ENCODE measurements at regions not wholly inside any gene's neighbourhood (a gene's known extent, or its start where the extent isn't known, plus 50 kb on each side); places are given as distances from the start of the nearest gene placed in this dataset.

DNA sequence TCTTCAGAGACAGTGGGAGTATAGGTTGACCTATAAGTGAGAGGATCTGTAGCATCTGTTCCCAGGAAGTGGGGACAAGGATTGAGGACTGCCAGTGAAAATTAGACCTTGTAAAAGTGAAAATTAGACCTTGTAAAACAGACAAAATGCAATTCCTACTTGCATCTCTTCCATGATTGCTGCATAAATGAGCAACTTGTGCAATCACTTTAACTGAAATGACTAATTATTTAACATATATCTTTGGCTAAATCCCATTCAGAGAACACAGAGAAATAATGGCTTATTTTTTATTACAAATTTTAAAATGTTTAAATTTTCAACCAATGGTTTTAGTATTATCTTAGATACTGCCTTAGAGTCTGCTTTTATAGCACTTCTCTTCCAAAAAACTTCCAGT, 67.2 kb upstream of the NABP1 start:
- TF ChIP-seq, protein P1, sequence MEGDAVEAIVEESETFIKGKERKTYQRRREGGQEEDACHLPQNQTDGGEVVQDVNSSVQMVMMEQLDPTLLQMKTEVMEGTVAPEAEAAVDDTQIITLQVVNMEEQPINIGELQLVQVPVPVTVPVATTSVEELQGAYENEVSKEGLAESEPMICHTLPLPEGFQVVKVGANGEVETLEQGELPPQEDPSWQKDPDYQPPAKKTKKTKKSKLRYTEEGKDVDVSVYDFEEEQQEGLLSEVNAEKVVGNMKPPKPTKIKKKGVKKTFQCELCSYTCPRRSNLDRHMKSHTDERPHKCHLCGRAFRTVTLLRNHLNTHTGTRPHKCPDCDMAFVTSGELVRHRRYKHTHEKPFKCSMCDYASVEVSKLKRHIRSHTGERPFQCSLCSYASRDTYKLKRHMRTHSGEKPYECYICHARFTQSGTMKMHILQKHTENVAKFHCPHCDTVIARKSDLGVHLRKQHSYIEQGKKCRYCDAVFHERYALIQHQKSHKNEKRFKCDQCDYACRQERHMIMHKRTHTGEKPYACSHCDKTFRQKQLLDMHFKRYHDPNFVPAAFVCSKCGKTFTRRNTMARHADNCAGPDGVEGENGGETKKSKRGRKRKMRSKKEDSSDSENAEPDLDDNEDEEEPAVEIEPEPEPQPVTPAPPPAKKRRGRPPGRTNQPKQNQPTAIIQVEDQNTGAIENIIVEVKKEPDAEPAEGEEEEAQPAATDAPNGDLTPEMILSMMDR (IDR thresholded peaks at IDR 0.05): no peak

DNA sequence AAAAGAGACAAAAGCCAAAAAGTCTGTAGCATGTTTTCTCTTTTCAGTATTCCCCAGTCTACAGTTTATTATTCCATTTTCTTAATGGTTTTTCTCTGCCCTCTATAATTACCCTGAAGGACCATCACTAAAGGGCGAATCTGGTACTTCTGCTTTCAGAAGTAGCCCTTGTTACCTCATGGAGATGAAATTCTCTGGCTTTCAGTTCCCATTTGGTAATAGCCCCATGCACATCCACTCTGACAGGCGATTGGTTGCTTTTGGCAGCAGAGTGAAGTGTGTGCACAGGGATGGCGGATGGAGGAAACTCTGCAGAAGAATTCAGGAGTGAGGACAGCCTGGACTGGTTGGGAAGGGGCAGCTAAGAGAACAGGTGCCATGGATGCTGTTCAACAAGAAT, 66.3 kb upstream of the NABP1 start:
- TF ChIP-seq, protein P1 (IDR thresholded peaks at IDR 0.05): no peak

DNA sequence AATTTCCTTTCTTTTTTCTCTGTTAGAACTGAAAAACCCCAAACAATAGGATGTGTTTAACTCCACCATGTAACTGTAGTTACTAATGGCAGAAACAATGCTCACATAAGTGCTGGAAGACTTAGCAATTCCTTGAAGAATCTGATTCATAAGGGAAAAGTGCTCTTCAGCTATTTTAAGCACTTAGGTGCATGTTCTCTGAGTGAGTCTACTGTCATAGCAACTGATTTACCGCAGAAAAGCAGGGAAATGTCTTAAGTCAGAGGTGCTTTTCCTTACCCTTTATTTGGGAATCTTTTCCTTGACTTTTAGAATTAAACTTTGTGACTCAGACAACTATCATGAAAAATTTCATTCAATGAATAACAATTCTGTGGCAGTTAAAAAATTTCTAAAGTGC, 65.4 kb upstream of the NABP1 start:
- TF ChIP-seq, protein P1 (IDR thresholded peaks at IDR 0.05): no peak

DNA sequence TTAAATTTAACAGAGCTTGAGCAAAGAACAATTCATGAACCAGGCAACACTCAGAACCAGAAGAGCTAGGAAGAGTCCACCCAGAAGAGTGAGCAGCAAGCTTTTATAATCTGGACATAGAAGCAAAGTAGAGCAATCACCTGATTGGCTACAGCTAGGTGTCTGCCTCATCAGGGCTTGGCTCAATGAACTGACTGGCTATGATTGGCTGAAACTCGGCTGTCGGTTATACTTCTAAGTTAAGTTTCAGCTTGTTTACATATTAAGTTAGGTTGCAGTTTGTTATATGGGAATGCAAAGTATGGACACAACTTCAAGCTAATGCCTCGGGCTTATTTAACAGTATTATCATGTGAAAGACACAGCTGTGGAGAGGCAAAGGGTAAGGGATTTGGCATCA, 63.2 kb upstream of the NABP1 start:
- TF ChIP-seq, protein P1 (IDR thresholded peaks at IDR 0.05): no peak

DNA sequence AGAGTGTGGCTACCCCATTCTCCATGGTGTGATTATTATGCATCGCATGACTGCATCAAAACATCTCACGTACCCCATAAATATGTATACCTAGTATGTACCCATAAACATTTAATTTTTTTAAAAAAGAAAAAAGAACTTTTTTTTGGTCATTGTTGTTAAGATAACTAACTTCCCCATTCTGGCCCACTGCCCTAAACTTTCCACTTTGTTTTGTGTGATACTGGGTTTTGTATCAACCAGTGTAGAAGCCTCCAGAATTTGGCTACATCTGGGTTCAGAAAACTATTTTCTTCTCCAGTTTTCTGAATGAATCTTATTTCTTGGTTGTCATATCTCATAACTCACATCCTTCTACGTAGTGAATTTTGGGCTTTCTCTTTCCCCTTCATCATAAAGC, 62.3 kb upstream of the NABP1 start:
- TF ChIP-seq, protein P1 (IDR thresholded peaks at IDR 0.05): no peak

DNA sequence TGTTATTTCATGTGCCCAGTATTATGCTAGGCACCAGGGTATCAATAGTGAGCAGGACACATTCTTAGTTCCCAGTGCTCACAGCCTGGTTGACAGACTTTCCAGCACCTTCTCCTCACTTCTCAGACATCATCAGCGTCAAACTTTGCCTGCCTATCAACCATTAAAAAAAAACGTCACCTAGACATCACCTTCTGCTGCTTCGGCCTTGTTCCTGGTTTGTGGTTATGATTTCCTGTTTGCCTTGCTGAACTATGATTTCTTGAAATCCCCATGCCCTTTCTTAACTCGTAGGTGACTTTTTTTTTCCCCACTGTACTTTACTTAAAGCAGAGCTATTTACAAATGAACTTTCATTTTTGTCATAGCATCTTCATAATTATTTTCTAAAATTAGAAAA, 60.4 kb upstream of the NABP1 start:
- TF ChIP-seq, protein P1 (IDR thresholded peaks at IDR 0.05): no peak

DNA sequence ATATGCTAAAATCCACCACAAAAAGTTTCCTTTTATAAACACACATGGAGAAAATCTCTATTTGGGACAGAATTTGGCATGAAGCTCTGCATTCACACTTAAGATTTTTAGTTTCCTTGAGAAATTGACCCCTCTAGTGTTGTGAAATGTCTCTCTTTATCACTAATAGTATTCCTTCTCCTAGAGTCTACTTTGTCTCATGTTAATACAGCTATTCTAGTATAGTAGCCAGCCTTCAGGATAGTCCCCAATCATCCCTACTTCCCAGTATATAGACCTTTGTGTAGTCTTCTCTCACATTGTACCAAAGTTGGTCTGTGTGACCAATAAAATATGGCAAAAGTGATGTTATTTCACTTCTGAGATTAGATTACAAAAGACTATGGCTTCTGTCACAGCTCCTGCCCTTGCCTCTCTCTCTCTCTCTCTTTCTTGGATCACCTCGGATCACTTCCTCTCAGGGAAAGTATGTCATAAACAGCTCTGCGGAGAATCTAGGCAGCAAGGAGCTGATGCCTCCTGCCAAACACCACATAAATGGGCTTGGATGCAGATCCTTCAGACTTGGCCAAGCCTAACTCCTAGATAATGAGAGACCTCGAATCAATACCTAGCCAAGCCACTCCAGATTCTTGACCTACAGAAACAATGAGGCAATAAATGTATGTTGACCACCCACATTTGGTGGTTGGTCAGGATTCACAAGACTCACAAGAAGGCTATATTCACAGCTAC, 59.7 kb upstream of the NABP1 start:
- TF ChIP-seq, protein P1 (IDR thresholded peaks at IDR 0.05): no peak

DNA sequence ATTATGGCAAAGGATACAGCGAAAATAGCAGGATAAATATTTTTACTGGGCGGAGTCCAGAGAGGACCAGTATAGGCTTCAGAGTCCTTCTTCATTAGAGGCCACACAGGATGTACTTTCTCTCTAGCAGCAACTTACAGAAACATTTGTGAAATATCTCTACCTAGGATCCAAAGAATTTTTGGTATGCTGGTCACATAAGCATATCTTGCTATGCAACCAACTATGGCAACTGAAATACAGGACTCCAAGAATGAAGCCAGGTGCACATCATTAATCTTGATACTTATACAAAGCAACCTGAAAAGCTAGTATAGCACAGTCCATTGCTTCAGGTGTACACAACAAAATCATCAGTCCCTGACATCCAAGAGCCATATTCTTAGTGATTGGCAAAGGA, 59.1 kb upstream of the NABP1 start:
- TF ChIP-seq, protein P1 (IDR thresholded peaks at IDR 0.05): no peak

Measured in LNCAP (cell line).